ENCODE measurements at regions not wholly inside any gene's neighbourhood (a gene's known extent, or its start where the extent isn't known, plus 50 kb on each side); places are given as distances from the start of the nearest gene placed in this dataset.

DNA sequence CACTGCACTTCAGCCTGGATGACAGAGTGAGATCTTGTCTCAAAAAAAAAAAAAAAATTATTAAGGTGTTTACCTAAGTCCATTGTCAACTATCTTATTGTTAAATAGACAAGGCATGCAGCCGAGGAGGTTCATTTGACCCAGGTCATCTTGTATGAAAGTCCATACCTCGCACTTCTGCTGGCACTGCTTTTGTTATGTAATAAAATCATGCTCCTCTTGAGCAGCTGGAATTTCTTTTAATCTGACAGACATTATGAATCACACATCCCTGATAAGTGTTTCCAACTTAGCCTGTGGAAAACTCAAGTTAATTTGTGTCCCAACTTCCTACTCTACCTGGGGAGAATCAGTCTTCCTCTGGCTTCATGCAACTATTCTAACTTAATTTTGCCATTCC lies 315.6 kb upstream of the KLF4 start:
- H3K36me3 ChIP-seq (ENCODE audit: low read depth) = no peaks in the 10 kb centered on the region
- H3K9me3 ChIP-seq (ENCODE audit: severe bottlenecking) = no peaks in the 10 kb centered on the region
- DNase-seq (ENCODE audit: low spot score) (no peak), ATAC-seq (ENCODE audit: low read depth) (no peak)
- no peaks in the 10 kb centered on the region for H3K27me3 ChIP-seq (ENCODE audit: insufficient read depth, poor library complexity, severe bottlenecking)
- TF ChIP-seq, protein P1, sequence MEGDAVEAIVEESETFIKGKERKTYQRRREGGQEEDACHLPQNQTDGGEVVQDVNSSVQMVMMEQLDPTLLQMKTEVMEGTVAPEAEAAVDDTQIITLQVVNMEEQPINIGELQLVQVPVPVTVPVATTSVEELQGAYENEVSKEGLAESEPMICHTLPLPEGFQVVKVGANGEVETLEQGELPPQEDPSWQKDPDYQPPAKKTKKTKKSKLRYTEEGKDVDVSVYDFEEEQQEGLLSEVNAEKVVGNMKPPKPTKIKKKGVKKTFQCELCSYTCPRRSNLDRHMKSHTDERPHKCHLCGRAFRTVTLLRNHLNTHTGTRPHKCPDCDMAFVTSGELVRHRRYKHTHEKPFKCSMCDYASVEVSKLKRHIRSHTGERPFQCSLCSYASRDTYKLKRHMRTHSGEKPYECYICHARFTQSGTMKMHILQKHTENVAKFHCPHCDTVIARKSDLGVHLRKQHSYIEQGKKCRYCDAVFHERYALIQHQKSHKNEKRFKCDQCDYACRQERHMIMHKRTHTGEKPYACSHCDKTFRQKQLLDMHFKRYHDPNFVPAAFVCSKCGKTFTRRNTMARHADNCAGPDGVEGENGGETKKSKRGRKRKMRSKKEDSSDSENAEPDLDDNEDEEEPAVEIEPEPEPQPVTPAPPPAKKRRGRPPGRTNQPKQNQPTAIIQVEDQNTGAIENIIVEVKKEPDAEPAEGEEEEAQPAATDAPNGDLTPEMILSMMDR (IDR thresholded peaks at IDR 0.05; ENCODE audit: poor library complexity, severe bottlenecking) = no peak
- no peak overlapping the region for H3K27ac ChIP-seq (ENCODE audit: poor library complexity, severe bottlenecking)
- H3K4me1 ChIP-seq (ENCODE audit: insufficient read depth, poor library complexity, severe bottlenecking) = no peaks in the 10 kb centered on the region
- no peak overlapping the region for H3K4me3 ChIP-seq (ENCODE audit: severe bottlenecking)

DNA sequence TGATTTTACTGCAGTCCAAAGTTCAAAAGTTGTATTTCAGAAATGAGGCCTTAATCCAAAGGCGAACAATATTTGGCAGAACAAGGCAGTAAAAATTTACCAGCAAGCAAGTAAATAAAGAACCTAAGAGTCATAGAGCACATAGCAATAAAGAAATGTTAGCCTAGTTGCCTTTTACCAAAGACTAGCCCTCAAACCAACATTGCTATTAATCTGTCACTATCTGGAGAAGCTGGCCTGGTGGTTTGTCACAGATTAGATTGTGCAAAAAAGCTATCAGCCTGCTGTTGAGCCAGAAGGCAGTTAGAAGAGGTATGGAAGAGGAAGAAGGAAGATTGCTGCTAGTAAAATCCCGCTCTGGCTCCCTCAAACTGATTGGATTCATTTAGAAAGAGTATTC lies 304.7 kb upstream of the KLF4 start:
- Histone ChIP-seq H3K36me3 (ENCODE audit: low read depth) (no peaks in the 10 kb centered on the region), H3K4me1 (ENCODE audit: insufficient read depth, poor library complexity, severe bottlenecking) (no peaks in the 10 kb centered on the region), H3K4me3 (ENCODE audit: severe bottlenecking) (no peak overlapping the region), H3K9me3 (ENCODE audit: severe bottlenecking) (no peaks in the 10 kb centered on the region), H3K27ac (ENCODE audit: poor library complexity, severe bottlenecking) (no peak overlapping the region), H3K27me3 (ENCODE audit: insufficient read depth, poor library complexity, severe bottlenecking) (no peaks in the 10 kb centered on the region)
- DNase-seq (ENCODE audit: low spot score) (no peak), ATAC-seq (ENCODE audit: low read depth) (no peak)
- TF ChIP-seq, protein P1 (IDR thresholded peaks at IDR 0.05; ENCODE audit: poor library complexity, severe bottlenecking) = no peak

DNA sequence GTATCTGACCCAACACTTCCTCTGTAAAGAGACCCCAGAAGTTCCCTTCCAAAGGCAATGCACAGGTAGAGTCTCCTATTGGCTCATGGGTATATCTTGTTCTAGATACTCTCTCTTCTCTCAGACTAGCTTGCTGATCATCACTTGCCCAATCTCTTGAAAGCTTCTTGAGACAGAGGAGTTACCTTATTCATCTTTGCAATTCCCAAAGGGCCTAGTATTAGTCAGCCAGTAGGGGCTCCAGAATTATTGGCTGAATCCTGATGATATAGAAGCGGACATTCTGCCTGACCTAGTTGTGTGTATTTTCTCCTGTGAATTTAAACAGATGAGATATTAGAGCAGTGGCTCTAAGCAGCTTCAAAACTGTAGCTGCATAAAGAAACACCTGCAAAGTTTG lies 304.0 kb upstream of the KLF4 start:
- Histone ChIP-seq H3K4me3 (ENCODE audit: severe bottlenecking) (no peak overlapping the region), H3K27me3 (ENCODE audit: insufficient read depth, poor library complexity, severe bottlenecking) (no peaks in the 10 kb centered on the region), H3K4me1 (ENCODE audit: insufficient read depth, poor library complexity, severe bottlenecking) (no peaks in the 10 kb centered on the region), H3K27ac (ENCODE audit: poor library complexity, severe bottlenecking) (no peak overlapping the region), H3K9me3 (ENCODE audit: severe bottlenecking) (no peaks in the 10 kb centered on the region), H3K36me3 (ENCODE audit: low read depth) (no peaks in the 10 kb centered on the region)
- DNase-seq (ENCODE audit: low spot score) (no peak), ATAC-seq (ENCODE audit: low read depth) (no peak)
- TF ChIP-seq, protein P1 (IDR thresholded peaks at IDR 0.05; ENCODE audit: poor library complexity, severe bottlenecking) = no peak

DNA sequence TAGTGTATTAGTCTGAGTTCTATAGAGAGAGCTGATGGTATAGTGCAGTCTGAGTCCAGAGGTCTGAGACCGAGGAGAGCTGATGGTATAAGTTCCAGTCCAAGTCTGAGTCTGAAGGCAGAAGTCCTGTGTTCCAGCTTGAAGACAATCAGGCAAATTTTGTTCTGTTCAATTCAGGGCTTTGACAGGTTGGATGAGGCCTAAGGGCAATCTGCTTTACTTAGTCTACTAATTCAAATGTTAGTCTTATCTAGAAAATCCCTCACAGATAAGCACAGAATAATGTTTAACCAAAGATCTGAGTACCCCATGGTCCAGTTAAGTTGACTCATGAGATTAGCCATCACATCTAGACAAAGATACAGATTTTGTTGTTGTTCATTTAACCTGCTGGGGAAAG lies 303.0 kb upstream of the KLF4 start:
- Histone ChIP-seq H3K27ac (ENCODE audit: poor library complexity, severe bottlenecking) (no peak overlapping the region), H3K4me1 (ENCODE audit: insufficient read depth, poor library complexity, severe bottlenecking) (no peaks in the 10 kb centered on the region), H3K9me3 (ENCODE audit: severe bottlenecking) (no peaks in the 10 kb centered on the region), H3K27me3 (ENCODE audit: insufficient read depth, poor library complexity, severe bottlenecking) (no peaks in the 10 kb centered on the region), H3K4me3 (ENCODE audit: severe bottlenecking) (no peak overlapping the region), H3K36me3 (ENCODE audit: low read depth) (no peaks in the 10 kb centered on the region)
- ATAC-seq (ENCODE audit: low read depth) (no peak), DNase-seq (ENCODE audit: low spot score) (no peak)
- TF ChIP-seq, protein P1 (IDR thresholded peaks at IDR 0.05; ENCODE audit: poor library complexity, severe bottlenecking) = no peak

DNA sequence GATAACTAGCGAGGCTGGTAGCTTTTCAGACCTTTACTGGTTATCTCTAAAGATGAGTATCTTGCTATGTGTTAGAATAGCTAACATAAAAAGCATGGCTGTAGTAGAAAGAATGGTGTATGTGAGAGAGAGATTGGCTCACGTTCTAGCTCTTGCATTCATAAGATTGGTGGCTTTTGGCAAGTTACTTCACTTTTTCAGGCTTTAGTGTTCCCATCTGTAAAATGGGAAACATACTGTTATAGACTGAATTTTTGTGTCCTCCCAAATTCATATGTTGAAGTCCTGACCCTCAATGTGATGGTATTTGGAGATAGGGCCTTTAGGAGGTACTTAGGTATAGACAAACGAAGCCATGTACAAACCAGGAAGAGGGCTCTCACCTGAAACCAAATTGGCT lies 302.4 kb upstream of the KLF4 start:
- TF ChIP-seq, protein P1 (IDR thresholded peaks at IDR 0.05; ENCODE audit: poor library complexity, severe bottlenecking) = no peak
- H3K9me3 ChIP-seq (ENCODE audit: severe bottlenecking) = no peaks in the 10 kb centered on the region
- DNase-seq (ENCODE audit: low spot score) (no peak), ATAC-seq (ENCODE audit: low read depth) (no peak)
- H3K4me1 ChIP-seq (ENCODE audit: insufficient read depth, poor library complexity, severe bottlenecking) = no peaks in the 10 kb centered on the region
- no peak overlapping the region for H3K4me3 ChIP-seq (ENCODE audit: severe bottlenecking)
- no peak overlapping the region for H3K27ac ChIP-seq (ENCODE audit: poor library complexity, severe bottlenecking)
- no peaks in the 10 kb centered on the region for H3K36me3 ChIP-seq (ENCODE audit: low read depth)
- H3K27me3 ChIP-seq (ENCODE audit: insufficient read depth, poor library complexity, severe bottlenecking) = no peaks in the 10 kb centered on the region

Measured in RWPE2 (cell line).